ENCODE measurements at regions not wholly inside any gene's neighbourhood (a gene's known extent, or its start where the extent isn't known, plus 50 kb on each side); places are given as distances from the start of the nearest gene placed in this dataset.
A peak's percentile ranks its signal among the peaks of the same experiment; 100 is the strongest.

- ChIA-PET POLR2A (no interaction called here), CTCF (no interaction called here)
- Mint-ChIP-seq H3K9me3 (no peaks in the 10 kb centered on the region), H3K27me3 (peaks cover 11% of the 10 kb centered on the region), H3K27ac (no peak overlapping the region), H3K36me3 (ENCODE audit: low read depth) (no peaks in the 10 kb centered on the region), H3K4me1 (ENCODE audit: low read depth) (no peaks in the 10 kb centered on the region), H3K4me3 (no peak overlapping the region)
- DNase-seq: no peak
- TF ChIP-seq CTCF (IDR thresholded peaks at IDR 0.05): no peak
- intact Hi-C loops (cut with micrococcal nuclease): no loop called here
- no peak for ATAC-seq
Measured at GRCh38 chr3:137647179-137647578, 116.9 kb upstream of the SOX14 start.

- ATAC-seq: no peak
- CTCF ChIA-PET: no interaction called here
- Mint-ChIP-seq H3K36me3 (ENCODE audit: low read depth) (no peaks in the 10 kb centered on the region), H3K4me1 (ENCODE audit: low read depth) (no peaks in the 10 kb centered on the region), H3K9me3 (peaks cover 5% of the 10 kb centered on the region), H3K27me3 (no peaks in the 10 kb centered on the region), H3K27ac (no peak overlapping the region), H3K4me3 (no peak overlapping the region)
- no peak for DNase-seq
- POLR2A ChIA-PET: no interaction called here
- intact Hi-C loops (cut with micrococcal nuclease): no loop called here
- no peak for TF ChIP-seq CTCF (IDR thresholded peaks at IDR 0.05)
Measured at GRCh38 chr3:137669519-137670060, 94.5 kb upstream of the SOX14 start.

GRCh38 chr3:137687181-137687879 lies 76.8 kb upstream of the SOX14 start:
- no peaks in the 10 kb centered on the region for H3K4me1 Mint-ChIP-seq (ENCODE audit: low read depth)
- ChIA-PET CTCF (no interaction called here), POLR2A (no interaction called here)
- intact Hi-C loops (cut with micrococcal nuclease): no loop called here
- no peaks in the 10 kb centered on the region for H3K36me3 Mint-ChIP-seq (ENCODE audit: low read depth)
- H3K4me3 Mint-ChIP-seq: no peak overlapping the region
- H3K27me3 Mint-ChIP-seq: no peaks in the 10 kb centered on the region
- DNase-seq (no peak), ATAC-seq (no peak)
- H3K27ac Mint-ChIP-seq: no peak overlapping the region
- no peaks in the 10 kb centered on the region for H3K9me3 Mint-ChIP-seq
- no peak for TF ChIP-seq CTCF (IDR thresholded peaks at IDR 0.05)

GRCh38 chr3:137692803-137693431 lies 71.2 kb upstream of the SOX14 start:
- no peaks in the 10 kb centered on the region for H3K4me1 Mint-ChIP-seq (ENCODE audit: low read depth)
- peaks cover 2% of the 10 kb centered on the region for H3K27me3 Mint-ChIP-seq
- intact Hi-C loops (cut with micrococcal nuclease): no loop called here
- no peak overlapping the region for H3K4me3 Mint-ChIP-seq
- DNase-seq: peak; percentile 7
- ATAC-seq: no peak
- TF ChIP-seq CTCF (IDR thresholded peaks at IDR 0.05): peak; percentile 15
- H3K9me3 Mint-ChIP-seq: peaks cover 3% of the 10 kb centered on the region
- no peak overlapping the region for H3K27ac Mint-ChIP-seq
- H3K36me3 Mint-ChIP-seq (ENCODE audit: low read depth): no peaks in the 10 kb centered on the region
- ChIA-PET CTCF (no interaction called here), POLR2A (interaction anchor here (0.9 kb wide), 1 partner anchor 13 kb away, joined by 3 read pairs; no protein-coding TSS in a partner anchor)

- POLR2A ChIA-PET: interaction anchor here (0.9 kb wide), 1 partner anchor 12 kb away, joined by 3 read pairs; no protein-coding TSS in a partner anchor
Measured at GRCh38 chr3:137693791-137694190, 70.3 kb upstream of the SOX14 start.

More at GRCh38 chr3:137693791-137694190, 70.3 kb upstream of the SOX14 start:
- Mint-ChIP-seq H3K27ac (no peak overlapping the region), H3K36me3 (ENCODE audit: low read depth) (no peaks in the 10 kb centered on the region), H3K4me1 (ENCODE audit: low read depth) (no peaks in the 10 kb centered on the region), H3K9me3 (peaks cover 3% of the 10 kb centered on the region), H3K4me3 (no peak overlapping the region), H3K27me3 (peaks cover 2% of the 10 kb centered on the region)
- no peak for ATAC-seq
- CTCF ChIA-PET: no interaction called here
- intact Hi-C loops (cut with micrococcal nuclease): no loop called here
- TF ChIP-seq CTCF (IDR thresholded peaks at IDR 0.05): no peak
- no peak for DNase-seq
